Activated CD4-positive, alpha-beta T cell treated with anti-CD3 and anti-CD28 coated beads for 36 hours (primary cell): ENCODE measurements at regions not wholly inside any gene's neighbourhood (a gene's known extent, or its start where the extent isn't known, plus 50 kb on each side); places are given as distances from the start of the nearest gene placed in this dataset.

Experiments
- ATAC-seq: fragments of 200-7000 bp; cut with Tn5 transposase; one replicate; pipeline ENCODE4 v1.10.0; 2021; ENCODE audit warnings: mild to moderate bottlenecking, moderate library complexity
- CTCF ChIA-PET: fragments of 350-600 bp; sonication (Branson Sonifier 250); formaldehyde crosslinking; loops from one replicate; lab custom pipeline; 2021; ENCODE audit warnings: antibody characterized with exemption; lab: Charles Lee
- POLR2A ChIA-PET: fragments of 350-600 bp; sonication (Branson Sonifier 250); formaldehyde crosslinking; loops from one replicate; lab custom pipeline; 2021; ENCODE audit warnings: antibody characterized with exemption, inconsistent platforms; lab: Charles Lee
- DNase-seq: peaks from one replicate; pipeline ENCODE4 v3.0.0-alpha.2; 2020
- H3K27ac Mint-ChIP-seq: one replicate; pipeline ENCODE4 v1.8.0; 2021; ENCODE audit warnings: mixed read lengths
- H3K27me3 Mint-ChIP-seq: one replicate; pipeline ENCODE4 v1.8.0; 2021; ENCODE audit warnings: mixed read lengths
- H3K36me3 Mint-ChIP-seq: one replicate; pipeline ENCODE4 v1.8.0; 2021; ENCODE audit warnings: low read depth, mixed read lengths
- H3K4me1 Mint-ChIP-seq: one replicate; pipeline ENCODE4 v1.8.0; 2021; ENCODE audit warnings: mixed read lengths
- H3K4me3 Mint-ChIP-seq: one replicate; pipeline ENCODE4 v1.8.0; 2021; ENCODE audit warnings: mild to moderate bottlenecking, moderate library complexity, mixed read lengths
- H3K9me3 Mint-ChIP-seq: one replicate; pipeline ENCODE4 v1.8.0; 2021; ENCODE audit warnings: low read depth, mixed read lengths
- intact Hi-C, 2 experiments: fragments of 100-400 bp; cut with DNase I in 1 of 2; cut with micrococcal nuclease in 1 of 2; formaldehyde crosslinking; loops; one replicate each; pipeline versions ENCODE4 v1.14.2 to v1.15.1; 2022 to 2024; cut with DNase I, micrococcal nuclease

GRCh38 chr4:3818371-3818770, 52.2 kb downstream of the ADRA2C start:
- H3K27me3 Mint-ChIP-seq: no peaks in the 10 kb centered on the region
- ChIA-PET CTCF (no interaction called here), POLR2A (no interaction called here)
- DNase-seq (no peak), ATAC-seq (no peak)
- H3K9me3 Mint-ChIP-seq: no peaks in the 10 kb centered on the region
- no peak overlapping the region for H3K27ac Mint-ChIP-seq
- H3K36me3 Mint-ChIP-seq: no peaks in the 10 kb centered on the region
- intact Hi-C loops: no loop called here
- H3K4me1 Mint-ChIP-seq: no peaks in the 10 kb centered on the region
- no peak overlapping the region for H3K4me3 Mint-ChIP-seq

- ChIA-PET CTCF (no interaction called here), POLR2A (no interaction called here)
- H3K9me3 Mint-ChIP-seq: no peaks in the 10 kb centered on the region
- no peak for DNase-seq
- no peak overlapping the region for H3K27ac Mint-ChIP-seq
- H3K27me3 Mint-ChIP-seq: no peaks in the 10 kb centered on the region
- ATAC-seq: no peak
- intact Hi-C loops: no loop called here
- no peaks in the 10 kb centered on the region for H3K4me1 Mint-ChIP-seq
- no peak overlapping the region for H3K4me3 Mint-ChIP-seq
- H3K36me3 Mint-ChIP-seq: no peaks in the 10 kb centered on the region
Observed at GRCh38 chr4:3819210-3819919, 53.2 kb downstream of the ADRA2C start.

- H3K9me3 Mint-ChIP-seq: no peaks in the 10 kb centered on the region
- H3K27me3 Mint-ChIP-seq: peaks cover under 1% of the 10 kb centered on the region
Observed at GRCh38 chr4:3820016-3820805, 54.0 kb downstream of the ADRA2C start.

GRCh38 chr4:3820806-3821579, 54.8 kb downstream of the ADRA2C start:
- Mint-ChIP-seq H3K4me3 (no peak overlapping the region), H3K4me1 (no peaks in the 10 kb centered on the region), H3K27me3 (peaks cover 2% of the 10 kb centered on the region), H3K27ac (no peak overlapping the region), H3K36me3 (no peaks in the 10 kb centered on the region), H3K9me3 (no peaks in the 10 kb centered on the region)
- POLR2A ChIA-PET: no interaction called here
- intact Hi-C loops: no loop called here
- no peak for DNase-seq
- CTCF ChIA-PET: interaction anchor here (0.6 kb wide), 1 partner anchor 18 kb away, joined by 3 read pairs; no protein-coding TSS in a partner anchor
- no peak for ATAC-seq

More at GRCh38 chr4:3820016-3820805, 54.0 kb downstream of the ADRA2C start:
- no peak overlapping the region for H3K27ac Mint-ChIP-seq
- DNase-seq: no peak
- ChIA-PET CTCF (interaction anchor here (0.6 kb wide), 1 partner anchor 18 kb away, joined by 3 read pairs; no protein-coding TSS in a partner anchor), POLR2A (no interaction called here)
- ATAC-seq: no peak
- intact Hi-C loops: no loop called here
- no peak overlapping the region for H3K4me3 Mint-ChIP-seq
- no peaks in the 10 kb centered on the region for H3K36me3 Mint-ChIP-seq
- no peaks in the 10 kb centered on the region for H3K4me1 Mint-ChIP-seq

GRCh38 chr4:3821580-3822229, 55.5 kb downstream of the ADRA2C start:
- ChIA-PET POLR2A (no interaction called here), CTCF (interaction anchor here (0.6 kb wide), 1 partner anchor 99 kb away, joined by 3 read pairs; no protein-coding TSS in a partner anchor)
- Mint-ChIP-seq H3K4me1 (no peaks in the 10 kb centered on the region), H3K9me3 (no peaks in the 10 kb centered on the region), H3K36me3 (no peaks in the 10 kb centered on the region), H3K4me3 (no peak overlapping the region), H3K27me3 (peaks cover 2% of the 10 kb centered on the region), H3K27ac (no peak overlapping the region)
- ATAC-seq (no peak), DNase-seq (no peak)
- intact Hi-C loops: no loop called here

GRCh38 chr4:3822230-3822947, 56.2 kb downstream of the ADRA2C start:
- intact Hi-C loops: no loop called here
- Mint-ChIP-seq H3K4me3 (no peak overlapping the region), H3K27ac (no peak overlapping the region), H3K9me3 (no peaks in the 10 kb centered on the region), H3K4me1 (no peaks in the 10 kb centered on the region), H3K27me3 (peaks cover 2% of the 10 kb centered on the region), H3K36me3 (no peaks in the 10 kb centered on the region)
- DNase-seq (no peak), ATAC-seq (no peak)
- POLR2A ChIA-PET: no interaction called here
- CTCF ChIA-PET: interaction anchor here (0.6 kb wide), 1 partner anchor 100 kb away, joined by 3 read pairs; no protein-coding TSS in a partner anchor

- ChIA-PET CTCF (no interaction called here), POLR2A (no interaction called here)
- intact Hi-C loops: no loop called here
- Mint-ChIP-seq H3K4me3 (no peak overlapping the region), H3K9me3 (no peaks in the 10 kb centered on the region), H3K4me1 (no peaks in the 10 kb centered on the region), H3K36me3 (no peaks in the 10 kb centered on the region), H3K27ac (no peak overlapping the region), H3K27me3 (peaks cover 2% of the 10 kb centered on the region)
- ATAC-seq: no peak
- no peak for DNase-seq
Observed at GRCh38 chr4:3823496-3824341, 57.5 kb downstream of the ADRA2C start.

- Mint-ChIP-seq H3K9me3 (no peaks in the 10 kb centered on the region), H3K27me3 (peaks cover 2% of the 10 kb centered on the region), H3K27ac (no peak overlapping the region), H3K4me1 (no peaks in the 10 kb centered on the region), H3K4me3 (no peak overlapping the region), H3K36me3 (no peaks in the 10 kb centered on the region)
- ATAC-seq: no peak
- DNase-seq: no peak
- POLR2A ChIA-PET: no interaction called here
- CTCF ChIA-PET: no interaction called here
- intact Hi-C loops: no loop called here
Observed at GRCh38 chr4:3824521-3825270, 58.5 kb downstream of the ADRA2C start.

GRCh38 chr4:3825530-3825929, 59.3 kb downstream of the ADRA2C start:
- no peak for DNase-seq
- Mint-ChIP-seq H3K4me1 (no peaks in the 10 kb centered on the region), H3K27me3 (peaks cover 2% of the 10 kb centered on the region), H3K27ac (no peak overlapping the region), H3K36me3 (no peaks in the 10 kb centered on the region), H3K4me3 (no peak overlapping the region), H3K9me3 (no peaks in the 10 kb centered on the region)
- CTCF ChIA-PET: no interaction called here
- intact Hi-C loops: no loop called here
- POLR2A ChIA-PET: no interaction called here
- no peak for ATAC-seq
